Activated T-helper 1 cell treated with anti-CD3 and anti-CD28 coated beads, Interleukin-2, amount 50 U/mL, for 16 hours (primary cell): ENCODE measurements at regions not wholly inside any gene's neighbourhood (a gene's known extent, or its start where the extent isn't known, plus 50 kb on each side); places are given as distances from the start of the nearest gene placed in this dataset.

Source experiments
- DNase-seq, 2 donors: peaks; one replicate each; pipeline ENCODE4 v3.0.0-alpha.2; 2020; ENCODE audit warnings: low read depth in 1 of 2, low spot score in 1 of 2

DNA sequence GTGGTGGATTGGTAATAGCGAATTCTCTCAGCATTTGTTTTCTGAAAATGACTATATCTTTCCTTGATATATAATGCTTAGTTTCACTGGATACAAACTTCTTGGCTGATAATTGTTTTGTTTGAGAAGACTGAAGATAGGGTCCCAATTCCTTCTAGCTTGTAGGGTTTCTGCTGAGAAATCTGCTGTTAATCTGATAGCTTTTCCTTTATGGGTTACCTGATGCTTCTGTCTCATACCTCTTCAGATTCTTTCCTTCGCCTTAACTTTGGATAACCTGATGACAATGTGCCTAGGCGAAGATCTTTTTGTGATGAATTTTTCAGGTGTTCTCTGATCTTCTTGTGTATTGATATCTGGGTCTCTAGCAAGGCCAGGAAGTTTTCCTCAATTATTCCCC is 94.7 kb upstream of the ACO1 start:
- no peak for DNase-seq

DNA sequence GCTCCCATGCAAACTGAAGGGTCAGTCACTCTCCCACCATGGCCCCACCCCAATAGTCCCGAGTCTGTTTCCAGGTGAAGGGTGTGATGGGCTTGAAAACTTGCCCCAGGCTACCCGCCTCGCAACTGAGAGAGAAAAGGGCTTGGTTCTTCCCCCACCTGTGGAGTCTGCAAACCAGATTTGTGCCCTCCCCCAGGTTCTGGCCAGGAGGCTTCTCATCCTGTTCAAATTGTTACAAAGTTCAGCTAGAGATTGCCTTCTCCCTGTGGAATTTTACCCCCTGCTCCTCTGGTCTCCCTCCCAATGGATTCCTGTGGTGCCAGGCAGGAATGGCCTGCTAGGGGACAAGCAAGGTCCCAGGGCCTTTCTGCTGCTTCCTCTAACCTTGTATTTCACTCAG is 93.1 kb upstream of the ACO1 start:
- no peak for DNase-seq

DNA sequence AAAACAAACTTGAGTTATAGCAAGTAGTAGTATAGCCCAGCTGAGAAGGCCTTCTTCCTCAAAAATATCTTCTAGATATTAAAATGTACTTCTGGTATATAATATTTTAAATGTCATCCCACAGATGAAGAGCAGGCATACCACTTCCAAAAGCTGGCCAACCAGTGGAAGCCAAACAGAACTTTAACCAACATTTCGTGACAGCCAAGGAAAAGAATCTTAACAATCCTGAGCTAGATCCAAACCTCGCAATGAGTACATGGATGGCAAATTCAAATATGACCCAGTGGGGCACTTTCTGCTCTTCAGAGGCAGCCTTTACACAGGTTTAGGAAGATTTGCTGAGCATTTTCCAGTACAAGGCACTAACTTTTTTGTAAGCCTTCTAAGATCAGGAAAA is 91.8 kb upstream of the ACO1 start:
- DNase-seq: no peak

DNA sequence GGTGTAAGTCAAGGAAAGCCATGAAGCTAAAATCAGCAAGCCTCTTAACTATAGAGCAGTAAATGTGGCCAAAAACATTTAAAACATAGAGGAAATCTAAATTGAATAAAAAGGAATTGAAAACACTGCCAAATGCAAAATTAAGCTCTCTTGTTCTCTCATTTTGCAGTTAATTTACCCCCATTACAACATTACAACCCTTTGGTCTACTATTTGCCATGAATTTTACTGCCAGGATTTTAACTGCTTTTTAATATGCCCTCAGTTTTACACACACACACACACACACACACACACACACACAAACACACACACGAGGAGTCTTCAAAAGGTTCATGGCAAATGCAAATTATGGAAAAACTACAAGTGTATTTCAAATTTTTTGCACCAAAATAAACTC is 91.4 kb upstream of the ACO1 start:
- DNase-seq: no peak

DNA sequence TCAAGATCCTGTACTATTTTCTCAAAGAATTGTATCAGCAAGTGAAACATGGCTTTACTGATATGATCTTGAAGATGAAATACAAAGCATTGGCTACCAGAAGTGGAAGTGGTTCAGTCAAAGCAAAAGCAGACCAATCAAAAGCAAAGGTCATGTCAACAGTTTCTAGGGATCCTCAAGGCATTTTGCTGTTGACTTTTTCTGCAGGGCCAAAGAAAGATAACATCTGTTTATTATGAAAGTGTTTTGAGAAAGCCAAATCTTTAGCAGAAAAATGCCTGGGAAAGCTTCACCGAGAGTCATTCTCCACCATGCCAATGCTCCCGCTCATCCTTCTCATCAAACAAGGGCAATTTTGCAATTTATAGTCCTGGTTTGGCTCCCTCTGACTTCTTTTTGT is 90.3 kb upstream of the ACO1 start:
- no peak for DNase-seq

DNA sequence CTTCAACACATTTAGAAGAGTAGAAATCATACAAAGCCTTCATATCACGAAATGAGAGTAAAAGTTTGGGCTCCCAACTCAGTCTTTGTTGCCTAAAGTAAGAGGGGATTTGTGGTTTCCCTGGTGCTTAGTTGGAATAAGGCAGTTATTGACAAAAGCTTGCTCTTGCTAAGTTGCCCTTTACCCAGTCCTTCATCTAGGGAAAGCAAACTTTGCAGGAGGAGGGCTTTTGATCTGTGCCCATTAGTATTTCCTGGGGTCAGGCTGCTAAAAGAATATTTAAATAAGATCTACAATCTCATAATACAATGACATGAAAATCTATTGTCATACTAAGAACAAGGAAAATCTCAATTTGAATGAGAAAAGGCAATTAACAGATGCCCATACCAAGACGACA is 84.1 kb upstream of the ACO1 start:
- no peak for DNase-seq

DNA sequence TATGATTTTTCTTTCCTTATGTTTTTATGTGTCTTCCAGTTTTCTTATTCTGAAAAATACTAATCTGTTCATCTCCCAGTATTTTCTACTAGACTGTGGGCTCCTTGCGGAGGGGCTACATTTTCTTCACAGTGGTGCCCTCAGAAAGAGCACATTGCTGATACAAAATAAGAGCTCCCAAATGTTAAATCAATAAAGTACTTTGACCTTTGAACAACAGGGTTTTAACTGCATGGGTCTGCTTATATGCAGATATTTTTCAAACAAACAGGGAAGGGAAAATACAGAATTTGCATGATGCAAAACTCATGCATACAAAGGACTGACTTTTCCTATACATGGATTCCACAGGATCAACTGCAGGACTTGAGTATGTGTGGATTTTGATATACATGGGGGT is 79.9 kb upstream of the ACO1 start:
- DNase-seq: no peak

DNA sequence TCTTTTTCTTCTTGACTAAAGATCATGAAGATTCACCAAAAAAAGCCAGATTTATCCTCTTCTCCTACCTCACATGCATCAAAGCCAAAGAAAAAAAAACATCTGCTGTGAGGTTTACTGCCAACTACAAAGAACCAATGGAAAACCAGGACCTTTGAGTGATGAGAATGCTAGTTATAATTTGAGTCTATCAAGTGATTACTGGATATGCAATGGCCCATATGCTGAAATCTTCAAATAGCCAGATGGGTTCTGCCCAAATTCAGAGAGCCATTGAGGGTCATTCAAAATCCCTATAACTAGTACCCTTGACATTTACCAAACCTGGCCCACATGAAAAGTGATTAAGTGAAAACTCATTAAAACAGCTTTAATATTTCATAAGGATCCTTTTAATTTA is 78.4 kb upstream of the ACO1 start:
- DNase-seq: no peak

DNA sequence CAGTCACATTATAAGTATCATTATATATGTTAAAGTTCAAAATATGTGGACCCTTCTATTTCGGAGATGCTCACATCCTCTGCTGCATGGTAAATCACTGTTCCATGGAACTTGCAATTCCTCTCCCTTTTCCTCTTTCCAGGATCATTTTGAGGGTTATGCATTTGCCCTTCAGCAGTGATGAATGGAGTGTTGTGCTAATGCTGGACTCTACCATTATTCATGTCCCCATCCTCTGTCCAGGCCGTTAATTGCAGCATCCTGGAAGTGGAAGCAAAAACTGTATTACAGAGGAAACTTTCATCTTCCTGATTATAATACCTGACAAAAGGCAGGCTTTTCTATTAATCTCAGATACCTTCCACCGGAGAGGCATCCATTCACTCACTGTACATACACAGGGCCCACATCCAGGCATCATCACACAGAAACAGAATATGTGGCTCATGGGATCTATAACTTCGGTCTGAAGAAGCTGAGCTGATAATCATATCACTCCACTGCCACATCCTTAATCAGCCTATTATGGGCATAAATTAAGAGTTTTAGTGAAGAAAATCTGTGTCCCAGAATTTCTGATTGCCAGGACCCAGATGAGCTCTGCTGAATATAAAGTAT is 65.0 kb upstream of the ACO1 start:
- DNase-seq: no peak

DNA sequence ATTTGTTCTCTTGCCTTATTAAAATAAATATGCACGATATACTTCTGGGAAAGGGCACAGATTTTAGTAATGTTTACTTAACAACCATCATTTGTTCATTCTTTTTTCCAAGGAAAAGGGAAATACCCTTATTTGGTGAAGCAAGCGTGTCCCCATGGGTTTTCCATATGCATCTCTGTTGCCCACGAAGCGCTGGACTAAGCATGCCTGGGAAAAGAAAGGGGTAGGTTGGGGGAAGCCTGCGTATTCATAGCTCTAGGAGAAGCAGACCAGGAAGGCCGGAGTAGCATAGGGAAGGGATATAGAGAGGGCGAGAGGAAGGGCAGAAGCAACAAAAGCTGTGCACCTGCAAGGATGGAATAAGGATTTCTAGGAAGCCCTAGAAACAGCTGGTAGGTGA is 61.8 kb upstream of the ACO1 start:
- no peak for DNase-seq

DNA sequence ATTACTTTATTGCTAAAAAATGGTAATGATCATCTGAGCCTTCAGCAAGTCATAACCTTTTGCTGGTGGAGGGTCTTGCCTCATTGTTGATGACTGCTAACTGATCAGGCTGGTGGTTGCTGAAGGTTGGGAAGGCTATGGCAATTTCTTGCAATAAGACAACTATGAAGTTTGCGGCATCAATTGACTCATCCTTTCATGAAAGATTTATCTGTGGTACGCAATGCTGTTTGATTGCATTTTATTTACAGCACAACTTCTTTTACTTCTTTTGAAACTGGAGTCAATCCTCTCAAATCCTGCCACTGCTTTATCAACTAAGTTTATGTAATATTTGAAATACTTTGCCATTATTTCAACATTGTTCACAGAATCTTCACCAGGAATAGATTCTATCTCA is 58.3 kb upstream of the ACO1 start:
- no peak for DNase-seq

DNA sequence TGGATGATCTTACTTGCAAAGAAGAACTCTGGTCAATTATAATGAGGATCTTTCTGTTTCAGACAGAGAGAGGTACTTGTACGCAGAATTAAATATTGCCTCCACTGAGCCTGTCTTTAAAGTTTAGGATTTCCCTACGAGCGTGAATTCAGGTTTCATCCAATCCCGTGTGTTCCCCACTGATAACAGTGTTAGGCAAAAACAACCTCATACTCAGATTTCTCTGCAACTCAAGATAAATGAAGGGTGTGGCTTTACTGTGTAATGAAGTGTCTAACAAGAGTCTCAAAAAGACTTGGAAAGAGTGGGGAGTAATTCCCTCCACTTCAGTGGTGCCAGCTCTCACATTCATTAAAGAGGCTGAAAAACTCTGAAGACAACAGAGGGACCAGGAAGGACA is 53.2 kb upstream of the ACO1 start:
- DNase-seq: no peak

DNA sequence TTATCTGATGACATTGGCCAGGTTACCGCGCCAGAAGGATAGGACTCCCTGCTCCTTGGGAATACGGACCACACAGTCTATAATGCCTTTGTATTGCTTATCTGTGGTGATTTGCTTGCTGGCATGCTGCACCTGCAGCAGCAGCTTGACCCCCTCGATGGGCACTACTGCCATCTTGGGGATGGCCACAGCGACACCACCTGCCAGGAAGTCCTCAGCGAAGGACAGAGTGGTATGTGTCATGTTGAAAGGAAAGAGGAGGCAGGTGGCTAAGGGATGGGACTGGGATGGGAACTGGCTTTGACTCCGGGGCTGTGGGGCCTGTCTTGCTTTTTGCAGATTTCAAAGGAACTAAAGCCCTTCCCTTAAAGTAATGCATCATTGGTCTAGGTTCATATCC is 50.3 kb upstream of the ACO1 start:
- DNase-seq: no peak
